ENCODE measurements at regions not wholly inside any gene's neighbourhood (a gene's known extent, or its start where the extent isn't known, plus 50 kb on each side); places are given as distances from the start of the nearest gene placed in this dataset.

DNA sequence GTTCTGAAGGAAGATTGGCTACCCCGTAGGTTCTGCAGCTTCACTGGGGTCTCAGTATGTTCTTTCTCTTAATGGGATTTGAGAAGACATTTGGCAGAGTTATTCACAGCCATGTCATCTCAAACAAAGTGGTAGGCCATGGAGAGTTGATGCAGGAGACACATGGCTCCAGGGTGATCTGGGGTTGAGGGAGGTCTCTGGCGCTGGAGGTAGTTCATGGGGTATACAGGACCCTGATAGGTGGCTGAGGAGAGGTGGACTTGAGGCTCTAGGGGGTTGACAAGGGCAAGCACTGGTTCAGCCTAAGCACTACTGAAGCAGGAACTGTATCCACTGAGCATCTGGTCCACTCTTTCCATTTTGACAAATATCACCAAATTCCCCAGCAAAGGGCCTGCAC lies 100.4 kb downstream of the C1orf94 start:
- TF ChIP-seq CTCF (IDR thresholded peaks at IDR 0.05), result no peak
- no peak for TF ChIP-seq EZH2 (IDR thresholded peaks at IDR 0.05; ENCODE audit: borderline replicate concordance, insufficient read depth, low read depth, low read length, poor library complexity, severe bottlenecking)

Data from B cell (primary cell).